ENCODE measurements at regions not wholly inside any gene's neighbourhood (a gene's known extent, or its start where the extent isn't known, plus 50 kb on each side); places are given as distances from the start of the nearest gene placed in this dataset.

- Histone ChIP-seq H3K9me2 (ENCODE audit: insufficient read depth) (peaks cover 12% of the 10 kb centered on the region), H3K4me1 (ENCODE audit: insufficient read depth) (peaks cover 12% of the 10 kb centered on the region; the same call in 1 of the 2 replicates), H3K4me2 (no peak overlapping the region), H4K20me1 (replicated peaks; ENCODE audit: insufficient read depth) (no peaks in the 10 kb centered on the region), H3F3A (replicated peaks; ENCODE audit: low read depth) (no peaks in the 10 kb centered on the region), H3K36me3 (ENCODE audit: insufficient read depth) (no peaks in the 10 kb centered on the region), H3K79me2 (replicated peaks; ENCODE audit: insufficient read depth) (no peaks in the 10 kb centered on the region), H3K27me3 (ENCODE audit: insufficient read depth) (no peaks in the 10 kb centered on the region), H3K27ac (ENCODE audit: low read depth) (no peak overlapping the region), H3K4me3 (no peak overlapping the region), H2AFZ (no peak overlapping the region)
- Mint-ChIP-seq H3K4me1 (peaks cover 9% of the 10 kb centered on the region; the same call in 2 of the 3 replicates), H3K27ac (no peak overlapping the region), H3K9me3 (peaks cover 4% of the 10 kb centered on the region; the same call in 1 of the 3 replicates), H3K4me3 (no peak overlapping the region), H3K36me3 (ENCODE audit: low read depth) (peaks cover 5% of the 10 kb centered on the region; the same call in 1 of the 3 replicates), H3K27me3 (ENCODE audit: insufficient read depth, low read depth, poor library complexity) (peaks cover 4% of the 10 kb centered on the region)
- no peak for DNase-seq (ENCODE audit: low spot score)
- ATAC-seq, result no peak
- TF ChIP-seq NANOG (IDR thresholded peaks at IDR 0.05; ENCODE audit: borderline replicate concordance) (no peak), EZH2 (IDR thresholded peaks at IDR 0.05; ENCODE audit: low read depth, unreplicated experiment) (no peak), JUNB (IDR thresholded peaks at IDR 0.05; ENCODE audit: unreplicated experiment) (no peak), CTCF (conservative IDR thresholded peaks at IDR 0.05; ENCODE audit: low read depth in 2 of 2) (no peak), ETS1 (IDR thresholded peaks at IDR 0.05) (no peak), EZH2phosphoT487 (IDR thresholded peaks at IDR 0.05; ENCODE audit: unreplicated experiment) (no peak), CREB1 (CRISPR knock-in tag; IDR thresholded peaks at IDR 0.05; ENCODE audit: low read depth) (no peak), ZNF114 (CRISPR knock-in tag; IDR thresholded peaks at IDR 0.05) (no peak), ZNF331 (CRISPR knock-in tag; IDR thresholded peaks at IDR 0.05; ENCODE audit: low read depth) (no peak), ZNF462 (CRISPR knock-in tag; IDR thresholded peaks at IDR 0.05) (no peak), POLR2AphosphoS5 (IDR thresholded peaks at IDR 0.05; ENCODE audit: low read depth) (no peak), REST (IDR thresholded peaks at IDR 0.05; ENCODE audit: unreplicated experiment) (no peak), STAT1 (IDR thresholded peaks at IDR 0.05; ENCODE audit: unreplicated experiment) (no peak)
Measured at GRCh38 chr2:156042895-156043294, 289.6 kb downstream of the NR4A2 start.

Data from GM23338 (cell line).